ENCODE measurements at regions not wholly inside any gene's neighbourhood (a gene's known extent, or its start where the extent isn't known, plus 50 kb on each side); places are given as distances from the start of the nearest gene placed in this dataset.

GRCh38 chr6:140602431-140603248, 1228.2 kb upstream of the CITED2 start:
- BruUV-seq (replicated peaks) = no TSS peak
- ChIA-PET CTCF (no interaction called here), POLR2A (ENCODE audit: low non-redundant PET) (no interaction called here)
- no peak overlapping the region for H3K4me3 ChIP-seq (ENCODE audit: low read depth, low read length, poor library complexity, severe bottlenecking)
- TF ChIP-seq, protein P1, sequence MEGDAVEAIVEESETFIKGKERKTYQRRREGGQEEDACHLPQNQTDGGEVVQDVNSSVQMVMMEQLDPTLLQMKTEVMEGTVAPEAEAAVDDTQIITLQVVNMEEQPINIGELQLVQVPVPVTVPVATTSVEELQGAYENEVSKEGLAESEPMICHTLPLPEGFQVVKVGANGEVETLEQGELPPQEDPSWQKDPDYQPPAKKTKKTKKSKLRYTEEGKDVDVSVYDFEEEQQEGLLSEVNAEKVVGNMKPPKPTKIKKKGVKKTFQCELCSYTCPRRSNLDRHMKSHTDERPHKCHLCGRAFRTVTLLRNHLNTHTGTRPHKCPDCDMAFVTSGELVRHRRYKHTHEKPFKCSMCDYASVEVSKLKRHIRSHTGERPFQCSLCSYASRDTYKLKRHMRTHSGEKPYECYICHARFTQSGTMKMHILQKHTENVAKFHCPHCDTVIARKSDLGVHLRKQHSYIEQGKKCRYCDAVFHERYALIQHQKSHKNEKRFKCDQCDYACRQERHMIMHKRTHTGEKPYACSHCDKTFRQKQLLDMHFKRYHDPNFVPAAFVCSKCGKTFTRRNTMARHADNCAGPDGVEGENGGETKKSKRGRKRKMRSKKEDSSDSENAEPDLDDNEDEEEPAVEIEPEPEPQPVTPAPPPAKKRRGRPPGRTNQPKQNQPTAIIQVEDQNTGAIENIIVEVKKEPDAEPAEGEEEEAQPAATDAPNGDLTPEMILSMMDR (conservative IDR thresholded peaks at IDR 0.05; ENCODE audit: low read depth, low read length) = no peak
- intact Hi-C loops (cut with micrococcal nuclease; ENCODE audit: unreplicated experiment) = no loop called here
- no peak overlapping the region for H3K27ac ChIP-seq (ENCODE audit: low read depth, low read length, poor library complexity, severe bottlenecking)
- no peaks in the 10 kb centered on the region for H3K27me3 ChIP-seq (replicated peaks; ENCODE audit: insufficient read depth, low read depth, low read length, poor library complexity)
- H3K9me3 ChIP-seq (ENCODE audit: low read depth, low read length, poor library complexity, severe bottlenecking) = no peaks in the 10 kb centered on the region
- no peaks in the 10 kb centered on the region for H3K36me3 ChIP-seq (ENCODE audit: insufficient read depth, low read length, poor library complexity, severe bottlenecking)
- H3K4me1 ChIP-seq (ENCODE audit: insufficient read depth, low read length, poor library complexity, severe bottlenecking) = no peaks in the 10 kb centered on the region
- DNase-seq (ENCODE audit: low spot score) = no peak

- no peak for DNase-seq (ENCODE audit: low spot score)
Measured at GRCh38 chr6:140601021-140601808, 1226.8 kb upstream of the CITED2 start.

GRCh38 chr6:140599916-140600315, 1225.5 kb upstream of the CITED2 start:
- no TSS peak for BruUV-seq (replicated peaks)
- no peaks in the 10 kb centered on the region for H3K27me3 ChIP-seq (replicated peaks; ENCODE audit: insufficient read depth, low read depth, low read length, poor library complexity)
- ChIA-PET POLR2A (ENCODE audit: low non-redundant PET) (no interaction called here), CTCF (no interaction called here)
- no peak overlapping the region for H3K4me3 ChIP-seq (ENCODE audit: low read depth, low read length, poor library complexity, severe bottlenecking)
- no peaks in the 10 kb centered on the region for H3K9me3 ChIP-seq (ENCODE audit: low read depth, low read length, poor library complexity, severe bottlenecking)
- H3K4me1 ChIP-seq (ENCODE audit: insufficient read depth, low read length, poor library complexity, severe bottlenecking) = no peaks in the 10 kb centered on the region
- no peak for DNase-seq (ENCODE audit: low spot score)
- intact Hi-C loops (cut with micrococcal nuclease; ENCODE audit: unreplicated experiment) = no loop called here
- H3K36me3 ChIP-seq (ENCODE audit: insufficient read depth, low read length, poor library complexity, severe bottlenecking) = no peaks in the 10 kb centered on the region
- no peak for TF ChIP-seq EZH2 (IDR thresholded peaks at IDR 0.05; ENCODE audit: borderline replicate concordance, low read depth, low read length, poor library complexity, severe bottlenecking)
- TF ChIP-seq, protein P1 (conservative IDR thresholded peaks at IDR 0.05; ENCODE audit: low read depth, low read length) = no peak
- H3K27ac ChIP-seq (ENCODE audit: low read depth, low read length, poor library complexity, severe bottlenecking) = no peak overlapping the region

More at GRCh38 chr6:140601021-140601808, 1226.8 kb upstream of the CITED2 start:
- no peak overlapping the region for H3K27ac ChIP-seq (ENCODE audit: low read depth, low read length, poor library complexity, severe bottlenecking)
- intact Hi-C loops (cut with micrococcal nuclease; ENCODE audit: unreplicated experiment) = no loop called here
- H3K27me3 ChIP-seq (replicated peaks; ENCODE audit: insufficient read depth, low read depth, low read length, poor library complexity) = no peaks in the 10 kb centered on the region
- no peaks in the 10 kb centered on the region for H3K9me3 ChIP-seq (ENCODE audit: low read depth, low read length, poor library complexity, severe bottlenecking)
- POLR2A ChIA-PET (ENCODE audit: low non-redundant PET) = no interaction called here
- no TSS peak for BruUV-seq (replicated peaks)
- H3K36me3 ChIP-seq (ENCODE audit: insufficient read depth, low read length, poor library complexity, severe bottlenecking) = no peaks in the 10 kb centered on the region
- CTCF ChIA-PET = no interaction called here
- TF ChIP-seq, protein P1 (conservative IDR thresholded peaks at IDR 0.05; ENCODE audit: low read depth, low read length) = no peak
- no peak for TF ChIP-seq EZH2 (IDR thresholded peaks at IDR 0.05; ENCODE audit: borderline replicate concordance, low read depth, low read length, poor library complexity, severe bottlenecking)
- H3K4me1 ChIP-seq (ENCODE audit: insufficient read depth, low read length, poor library complexity, severe bottlenecking) = no peaks in the 10 kb centered on the region
- H3K4me3 ChIP-seq (ENCODE audit: low read depth, low read length, poor library complexity, severe bottlenecking) = no peak overlapping the region

All from A673 (cell line).